IMR-90 (cell line): ENCODE measurements at regions not wholly inside any gene's neighbourhood (a gene's known extent, or its start where the extent isn't known, plus 50 kb on each side); places are given as distances from the start of the nearest gene placed in this dataset.

Experiments used
- ATAC-seq: fragments of 200-7000 bp; cut with Tn5 transposase; 2 replicates; pipeline ENCODE4 v1.9.1; 2020; ENCODE audit warnings: low read depth, mild to moderate bottlenecking, moderate library complexity
- BruUV-seq: library from RNA; stranded (reverse); fragments of 400-500 nt; replicated peaks from 2 replicates; lab custom pipeline; 2021; lab: Mats Ljungman, UMichigan
- CTCF ChIA-PET: fragments of 300-600 bp; formaldehyde crosslinking; extraction: SDS; loops from one replicate; lab custom pipeline; 2021; ENCODE audit warnings: antibody characterized with exemption; lab: Yijun Ruan, JAX
- POLR2A ChIA-PET: fragments of 300-600 bp; sonication (Branson Sonifier 250); formaldehyde crosslinking; loops from one replicate; lab custom pipeline; 2022; ENCODE audit warnings: antibody characterized with exemption; ENCODE audit not compliant: unreplicated experiment; lab: Charles Lee
- DNase-seq: peaks from one replicate; pipeline ENCODE4 v3.0.0; 2013
- H2AFZ ChIP-seq: replicated peaks from 2 replicates; pipeline ENCODE3; 2013; ENCODE audit warnings: low read length, mild to moderate bottlenecking; ENCODE audit not compliant: poor library complexity
- H2AK5ac ChIP-seq: 2 replicates; pipeline ENCODE4 v1.6.1; 2013; ENCODE audit warnings: low read depth, low read length, inconsistent platforms
- H2AK9ac ChIP-seq: replicated peaks from 2 replicates; pipeline ENCODE3; 2013; ENCODE audit warnings: mild to moderate bottlenecking, low read depth, low read length, moderate library complexity; ENCODE audit not compliant: poor library complexity
- H2BK120ac ChIP-seq: 2 replicates; pipeline ENCODE4 v1.6.1; 2013; ENCODE audit warnings: low read depth, low read length, inconsistent platforms
- H2BK15ac ChIP-seq: 3 replicates; pipeline ENCODE4 v1.6.1; 2013; ENCODE audit warnings: low read depth, low read length, inconsistent platforms
- H2BK20ac ChIP-seq: 2 replicates; pipeline ENCODE4 v1.6.1; 2013; ENCODE audit warnings: low read depth, mild to moderate bottlenecking, inconsistent platforms, low read length, moderate library complexity
- H2BK5ac ChIP-seq: 2 replicates; pipeline ENCODE4 v1.6.1; 2013; ENCODE audit warnings: mild to moderate bottlenecking, low read depth, low read length, inconsistent platforms; ENCODE audit not compliant: poor library complexity, severe bottlenecking
- H3K14ac ChIP-seq: replicated peaks from 2 replicates; pipeline ENCODE4 v1.6.1; 2013; ENCODE audit warnings: low read depth, low read length, inconsistent platforms
- H3K18ac ChIP-seq: 2 replicates; pipeline ENCODE4 v1.6.1; 2013; ENCODE audit warnings: low read depth, low read length, control low read depth
- H3K23ac ChIP-seq: 2 replicates; pipeline ENCODE4 v1.6.1; 2013; ENCODE audit warnings: low read depth, low read length, inconsistent platforms
- H3K27ac ChIP-seq: 2 replicates; pipeline ENCODE4 v1.5.1; 2013; ENCODE audit warnings: mild to moderate bottlenecking, control low read depth, low read length; ENCODE audit not compliant: insufficient read depth
- H3K27me3 ChIP-seq: 2 replicates; pipeline ENCODE4 v1.6.1; 2013; ENCODE audit warnings: low read length; ENCODE audit not compliant: control insufficient read depth, insufficient read depth
- H3K36me3 ChIP-seq: 2 replicates; pipeline ENCODE4 v1.6.1; 2013; ENCODE audit warnings: low read length, mixed read lengths; ENCODE audit not compliant: control insufficient read depth, insufficient read depth
- H3K4ac ChIP-seq: 2 replicates; pipeline ENCODE4 v1.6.1; 2013; ENCODE audit warnings: low read depth, low read length, inconsistent platforms
- H3K4me1 ChIP-seq: 2 replicates; pipeline ENCODE4 v1.6.1; 2013; ENCODE audit warnings: low read length, mixed read lengths; ENCODE audit not compliant: control insufficient read depth, insufficient read depth
- H3K4me2 ChIP-seq: 2 replicates; pipeline ENCODE4 v1.6.1; 2013; ENCODE audit warnings: low read depth, mild to moderate bottlenecking, control low read depth, low read length, moderate library complexity
- H3K4me3 ChIP-seq: 2 replicates; pipeline ENCODE4 v1.5.1; 2013; ENCODE audit warnings: low read depth, mild to moderate bottlenecking, control low read depth, low read length, moderate library complexity; ENCODE audit not compliant: insufficient read depth
- H3K56ac ChIP-seq: 2 replicates; pipeline ENCODE4 v1.6.1; 2013; ENCODE audit warnings: low read length, inconsistent platforms; ENCODE audit not compliant: insufficient read depth; ENCODE audit errors: extremely low read depth
- H3K79me1 ChIP-seq, 2 experiments: 2 replicates each; pipeline ENCODE4 v1.6.1; 2013; ENCODE audit warnings: low read length in 2 of 2, inconsistent platforms in 1 of 2, low read depth in 1 of 2
- H3K9ac ChIP-seq: 2 replicates; pipeline ENCODE4 v1.6.1; 2013; ENCODE audit warnings: low read depth, low read length, control low read depth
- H3K9me1 ChIP-seq: 2 replicates; pipeline ENCODE4 v1.6.1; 2013; ENCODE audit warnings: low read length, inconsistent platforms; ENCODE audit not compliant: insufficient read depth
- H3K9me3 ChIP-seq: 2 replicates; pipeline ENCODE4 v1.6.1; 2013; ENCODE audit warnings: low read length; ENCODE audit not compliant: control insufficient read depth, insufficient read depth
- H4K20me1 ChIP-seq: 2 replicates; pipeline ENCODE4 v1.6.1; 2013; ENCODE audit warnings: low read length, inconsistent platforms; ENCODE audit not compliant: insufficient read depth
- H4K5ac ChIP-seq: 2 replicates; pipeline ENCODE4 v1.6.1; 2013; ENCODE audit warnings: mild to moderate bottlenecking, low read depth, low read length, control low read depth
- H4K8ac ChIP-seq, 2 experiments: 2 replicates each; pipeline ENCODE4 v1.6.1; 2013; ENCODE audit warnings: low read depth in 2 of 2, low read length in 2 of 2, control low read depth in 1 of 2, inconsistent platforms in 1 of 2
- H4K91ac ChIP-seq: 2 replicates; pipeline ENCODE4 v1.6.1; 2013; ENCODE audit warnings: low read depth, low read length, inconsistent platforms; ENCODE audit not compliant: insufficient read depth
- BHLHE40 ChIP-seq: fragments of 150-350 bp; IDR thresholded peaks from 2 replicates; pipeline ENCODE4 v1.6.1; 2016; ENCODE audit warnings: mild to moderate bottlenecking, low read depth, low read length
- CEBPB ChIP-seq: IDR thresholded peaks from 2 replicates; pipeline ENCODE4 v1.6.1; 2012; ENCODE audit warnings: low read depth, low read length, improper control_type of control experiment
- CHD1 ChIP-seq: IDR thresholded peaks from 2 replicates; pipeline ENCODE4 v1.6.1; 2012; ENCODE audit warnings: low read depth, low read length, improper control_type of control experiment
- CTCF ChIP-seq: conservative IDR thresholded peaks from 2 replicates; pipeline ENCODE4 v1.5.1; 2012; ENCODE audit warnings: mild to moderate bottlenecking, low read depth, low read length, improper control_type of control experiment
- ELK1 ChIP-seq: fragments of 150-350 bp; IDR thresholded peaks from 2 replicates; pipeline ENCODE4 v1.6.1; 2016; ENCODE audit warnings: low read depth, mild to moderate bottlenecking, low read length, moderate library complexity, borderline replicate concordance
- FOS ChIP-seq: fragments of 150-350 bp; IDR thresholded peaks from 2 replicates; pipeline ENCODE4 v1.6.1; 2016; ENCODE audit warnings: low read depth, low read length
- MAFK ChIP-seq: IDR thresholded peaks from 2 replicates; pipeline ENCODE4 v1.6.1; 2012; ENCODE audit warnings: low read depth, low read length, improper control_type of control experiment
- MAZ ChIP-seq: IDR thresholded peaks from 2 replicates; pipeline ENCODE4 v1.6.1; 2012; ENCODE audit warnings: low read depth, mild to moderate bottlenecking, low read length, improper control_type of control experiment, moderate library complexity, borderline replicate concordance
- MXI1 ChIP-seq: IDR thresholded peaks from 2 replicates; pipeline ENCODE4 v1.6.1; 2012; ENCODE audit warnings: low read depth, mild to moderate bottlenecking, low read length, moderate library complexity, borderline replicate concordance
- NFE2L2 ChIP-seq: fragments of 150-350 bp; IDR thresholded peaks from 2 replicates; pipeline ENCODE4 v1.6.1; 2016; ENCODE audit warnings: low read depth, mild to moderate bottlenecking, low read length
- POLR2A ChIP-seq: IDR thresholded peaks from 2 replicates; pipeline ENCODE4 v1.6.1; 2012; ENCODE audit warnings: mild to moderate bottlenecking, low read depth, low read length
- RAD21 ChIP-seq: IDR thresholded peaks from 2 replicates; pipeline ENCODE4 v1.6.1; 2012; ENCODE audit warnings: low read length, improper control_type of control experiment
- RCOR1 ChIP-seq: IDR thresholded peaks from 2 replicates; pipeline ENCODE4 v1.6.1; 2012; ENCODE audit warnings: mild to moderate bottlenecking, low read length, improper control_type of control experiment; ENCODE audit not compliant: insufficient replicate concordance
- RFX5 ChIP-seq: IDR thresholded peaks from 2 replicates; pipeline ENCODE4 v1.8.0; 2012; ENCODE audit warnings: low read depth, mild to moderate bottlenecking, low read length, moderate library complexity
- SMC3 ChIP-seq: fragments of 150-350 bp; IDR thresholded peaks from 2 replicates; pipeline ENCODE4 v1.6.1; 2016; ENCODE audit warnings: low read depth, mild to moderate bottlenecking, antibody characterized with exemption, low read length, moderate library complexity
- USF2 ChIP-seq: fragments of 150-350 bp; IDR thresholded peaks from 2 replicates; pipeline ENCODE4 v1.6.1; 2017; ENCODE audit warnings: mild to moderate bottlenecking, antibody characterized with exemption, low read length, low read depth
- WGBS, 2 experiments: methylation state at CpG; one replicate each; pipeline versions ENCODE4 v1.1.5 to v1.1.7; 2013; ENCODE audit warnings: missing lambda C conversion rate in 2 of 2; ENCODE audit not compliant: insufficient read length in 1 of 2; ENCODE audit errors: extremely low coverage in 2 of 2; 5-methylcytosine and 5-hydroxymethylcytosine counted together
- dilution Hi-C: fragments of 300-500 bp; cut with HindIII; formaldehyde crosslinking; loops from one replicate; pipeline ENCODE4 v1.14.3; 2018; ENCODE audit warnings: low sequenced_read_pairs; ENCODE audit not compliant: unreplicated experiment
- in situ Hi-C: fragments of 300-500 bp; cut with MboI; formaldehyde crosslinking; loops from 3 replicates; pipeline ENCODE4 v1.14.3; 2019; ENCODE audit warnings: low sequenced_read_pairs, inconsistent platforms, mixed read lengths
- intact Hi-C: fragments of 100-400 bp; cut with micrococcal nuclease; formaldehyde crosslinking; loops from 2 replicates; pipeline ENCODE4 v1.10.0; 2022

GRCh38 chr2:236835307-236836024, 250.2 kb upstream of the COPS8 start:
- Histone ChIP-seq H3K36me3 (no peaks in the 10 kb centered on the region), H3K4ac (no peak overlapping the region), H3K4me1 (no peaks in the 10 kb centered on the region), H3K18ac (no peak overlapping the region), H3K79me1 (no peaks in the 10 kb centered on the region), H3K9me3 (no peaks in the 10 kb centered on the region), H3K56ac (no peak overlapping the region), H2AK5ac (no peak overlapping the region), H3K4me3 (no peak overlapping the region), H2BK20ac (no peak overlapping the region), H2BK15ac (no peak overlapping the region), H4K91ac (no peak overlapping the region), H4K5ac (no peak overlapping the region), H2AK9ac (no peak overlapping the region), H3K27me3 (peaks cover 3% of the 10 kb centered on the region; the same call in 1 of the 2 replicates), H2BK5ac (no peak overlapping the region), H3K4me2 (no peak overlapping the region), H3K9me1 (no peaks in the 10 kb centered on the region), H2BK120ac (no peak overlapping the region), H2AFZ (no peak overlapping the region), H3K9ac (no peak overlapping the region), H4K20me1 (no peaks in the 10 kb centered on the region), H3K27ac (no peak overlapping the region), H3K23ac (no peak overlapping the region), H3K14ac (no peak overlapping the region), H4K8ac (no peak overlapping the region)
- ChIA-PET CTCF (no interaction called here), POLR2A (no interaction called here)
- DNase-seq (no peak), ATAC-seq (no peak)
- intact Hi-C loops = no loop called here
- no CpG with 5 or more reads among the region's 2 CpGs for WGBS, 2 experiments
- BruUV-seq = no TSS peak
- in situ Hi-C loops = no loop called here
- TF ChIP-seq RCOR1 = no peak
- TF ChIP-seq MXI1 = no peak
- no peak for TF ChIP-seq POLR2A
- TF ChIP-seq NFE2L2 = no peak
- no peak for TF ChIP-seq CHD1
- TF ChIP-seq CTCF = no peak
- no peak for TF ChIP-seq ELK1
- TF ChIP-seq MAFK = no peak
- no peak for TF ChIP-seq CEBPB
- TF ChIP-seq FOS = no peak
- no peak for TF ChIP-seq USF2
- no peak for TF ChIP-seq SMC3
- TF ChIP-seq RAD21 = no peak
- no peak for TF ChIP-seq BHLHE40
- TF ChIP-seq MAZ = no peak
- no peak for TF ChIP-seq RFX5
- dilution Hi-C loops = no loop called here
